Mucosa of rectum (tissue), 2 donors: ENCODE measurements at regions not wholly inside any gene's neighbourhood (a gene's known extent, or its start where the extent isn't known, plus 50 kb on each side); places are given as distances from the start of the nearest gene placed in this dataset.
"Not testable (repeated sequence)": the region's sequence is repeated elsewhere in the genome, so short reads cannot be mapped to it uniquely, and the experiment has no call there.

ENCODE experiments used
- H3K27ac ChIP-seq, 2 donors: one replicate each; pipeline ENCODE4 v1.7.0; 2013; ENCODE audit warnings: inconsistent platforms in 2 of 2, low read depth in 2 of 2, low read length in 2 of 2
- H3K27me3 ChIP-seq, 2 donors: one replicate each; pipeline ENCODE4 v1.7.0; 2013; ENCODE audit warnings: low read length in 2 of 2; ENCODE audit not compliant: control insufficient read depth in 2 of 2, insufficient read depth in 2 of 2
- H3K36me3 ChIP-seq, 2 donors: one replicate each; pipeline ENCODE4 v1.7.0; 2013; ENCODE audit warnings: low read length in 2 of 2; ENCODE audit not compliant: control insufficient read depth in 2 of 2, insufficient read depth in 2 of 2
- H3K4me1 ChIP-seq, 2 donors: one replicate each; pipeline ENCODE4 v1.7.0; 2013; ENCODE audit warnings: low read length in 2 of 2, mild to moderate bottlenecking in 1 of 2; ENCODE audit not compliant: control insufficient read depth in 2 of 2, insufficient read depth in 2 of 2
- H3K4me3 ChIP-seq, 2 donors: one replicate each; pipeline ENCODE4 v1.7.0; 2013; ENCODE audit warnings: low read length in 2 of 2
- H3K9ac ChIP-seq, 2 donors: one replicate each; pipeline ENCODE4 v1.7.0; 2013; ENCODE audit warnings: low read length in 2 of 2, low read depth in 1 of 2, mild to moderate bottlenecking in 1 of 2
- H3K9me3 ChIP-seq, 2 donors: one replicate each; pipeline ENCODE4 v1.7.0; 2013; ENCODE audit warnings: low read length in 2 of 2; ENCODE audit not compliant: control insufficient read depth in 2 of 2
- donor health status: healthy.
- donor health status: Normal muscosa, but diverticular disease.

DNA sequence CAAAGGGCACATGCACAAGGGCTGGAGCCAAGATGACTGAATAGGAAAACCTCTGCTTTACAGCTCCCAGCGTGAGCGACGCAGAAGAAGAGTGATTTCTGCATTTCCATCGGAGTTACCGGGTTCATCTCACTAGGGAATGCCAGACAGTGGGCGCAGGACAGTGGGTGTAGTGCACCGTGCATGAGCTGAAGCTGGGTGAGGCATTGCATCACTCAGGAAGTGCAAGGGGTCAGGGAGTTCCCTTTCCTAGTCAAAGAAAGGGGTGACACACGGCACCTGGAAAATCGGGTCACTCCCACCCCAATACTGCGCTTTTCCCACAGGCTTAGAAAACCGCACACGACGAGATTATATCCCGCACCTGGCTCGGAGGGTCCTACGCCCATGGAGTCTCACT is 64.5 kb upstream of the HTR1E start:
- not testable (repeated sequence) for H3K27me3 ChIP-seq, H3K9ac ChIP-seq, H3K9me3 ChIP-seq, H3K4me1 ChIP-seq, H3K27ac ChIP-seq, H3K4me3 ChIP-seq, H3K36me3 ChIP-seq

DNA sequence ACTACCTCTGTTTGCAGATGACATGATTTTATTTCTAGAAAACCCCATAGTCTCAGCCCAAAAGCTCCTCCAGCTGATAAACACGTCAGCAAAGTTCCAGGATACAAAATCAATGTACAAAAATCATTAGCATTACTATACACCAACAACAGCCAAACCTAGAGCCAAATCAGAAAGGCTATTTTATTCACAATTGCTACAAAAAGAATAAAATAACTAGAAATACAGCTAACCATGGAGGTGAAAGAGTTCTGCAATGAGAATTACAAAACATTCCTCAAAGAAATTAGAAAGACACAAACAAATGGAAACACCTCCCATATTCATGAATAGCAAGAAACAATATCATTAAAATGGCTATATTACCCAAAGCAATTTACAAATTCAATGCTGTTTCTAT is 65.6 kb upstream of the HTR1E start:
- Histone ChIP-seq H3K27me3 (no peaks in the 10 kb centered on the region), H3K9ac (no peak overlapping the region), H3K4me1 (no peaks in the 10 kb centered on the region), H3K9me3 (peaks cover 5 to 7% of the 10 kb centered on the region in 2 donors), H3K27ac (no peak overlapping the region), H3K4me3 (no peak overlapping the region), H3K36me3 (no peaks in the 10 kb centered on the region)

DNA sequence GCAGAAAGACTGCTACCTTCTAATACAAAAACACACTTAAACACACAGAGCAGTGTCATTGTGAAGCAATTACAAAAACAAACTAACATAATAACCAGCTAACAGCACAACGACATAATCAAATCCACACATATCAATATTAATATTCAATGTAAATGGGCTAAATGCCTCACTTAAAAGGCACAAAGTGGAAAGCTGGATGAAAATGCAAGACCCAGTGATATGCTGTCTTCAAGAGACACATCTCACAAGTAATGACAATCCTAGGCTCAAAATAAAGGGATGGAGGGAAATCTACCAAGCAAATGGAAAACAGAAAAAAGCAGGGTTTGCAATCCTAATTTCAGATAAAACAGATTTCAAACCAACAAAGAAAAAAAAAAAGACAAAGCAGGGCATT is 67.8 kb upstream of the HTR1E start:
- H3K9ac ChIP-seq = no peak overlapping the region
- H3K9me3 ChIP-seq = peaks cover 5 to 7% of the 10 kb centered on the region in 2 donors

DNA sequence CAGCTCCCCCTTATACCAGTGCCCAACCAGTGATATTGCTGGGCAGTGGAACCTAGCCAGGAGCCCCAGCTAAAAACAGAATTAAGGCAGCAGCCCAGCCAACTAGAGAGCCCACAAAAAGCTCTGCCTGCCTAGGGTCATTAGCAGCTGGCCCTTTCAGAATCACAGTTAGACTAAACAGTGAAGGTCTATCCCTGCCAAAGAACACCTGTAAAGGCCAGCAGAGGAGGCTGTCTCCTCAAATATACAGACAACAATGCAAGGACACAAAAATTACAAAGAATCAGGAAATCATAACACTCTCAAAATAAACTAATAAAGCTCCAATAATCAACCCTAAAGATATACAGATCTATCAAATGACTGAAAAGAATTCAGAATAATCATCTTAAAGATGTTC is 77.8 kb upstream of the HTR1E start:
- H3K27me3 ChIP-seq = no peaks in the 10 kb centered on the region
- H3K9ac ChIP-seq = no peak overlapping the region
- no peaks in the 10 kb centered on the region for H3K4me1 ChIP-seq
- H3K36me3 ChIP-seq = no peaks in the 10 kb centered on the region
- no peak overlapping the region for H3K4me3 ChIP-seq
- no peaks in the 10 kb centered on the region for H3K9me3 ChIP-seq
- no peak overlapping the region for H3K27ac ChIP-seq

More for the DNA sequence above, 67.8 kb upstream of the HTR1E start:
- Histone ChIP-seq H3K27me3 (no peaks in the 10 kb centered on the region), H3K4me3 (no peak overlapping the region), H3K36me3 (no peaks in the 10 kb centered on the region), H3K4me1 (no peaks in the 10 kb centered on the region), H3K27ac (no peak overlapping the region)

DNA sequence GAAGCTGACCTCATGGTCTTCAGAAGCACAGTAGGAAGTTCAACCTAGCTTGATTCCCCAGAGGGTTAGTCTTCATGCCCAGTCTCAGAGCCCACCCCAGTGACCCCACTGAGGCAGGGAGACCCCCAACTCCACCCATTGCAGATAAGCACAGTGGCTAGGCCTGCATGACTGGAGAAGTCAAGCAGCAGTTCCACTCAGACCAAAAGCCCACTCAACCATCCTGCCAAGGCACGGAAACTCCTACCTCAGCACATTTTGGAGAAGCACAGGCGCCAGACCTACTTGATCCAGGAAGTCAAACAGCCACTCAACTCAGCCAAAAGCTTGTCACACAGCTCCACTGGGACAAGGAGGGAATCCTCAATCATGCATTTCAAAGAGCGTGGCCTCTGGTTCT is 78.4 kb upstream of the HTR1E start:
- no peak overlapping the region for H3K27ac ChIP-seq
- H3K9me3 ChIP-seq = no peaks in the 10 kb centered on the region
- no peak overlapping the region for H3K9ac ChIP-seq
- H3K4me3 ChIP-seq = no peak overlapping the region
- no peaks in the 10 kb centered on the region for H3K4me1 ChIP-seq
- H3K36me3 ChIP-seq = no peaks in the 10 kb centered on the region
- H3K27me3 ChIP-seq = no peaks in the 10 kb centered on the region

DNA sequence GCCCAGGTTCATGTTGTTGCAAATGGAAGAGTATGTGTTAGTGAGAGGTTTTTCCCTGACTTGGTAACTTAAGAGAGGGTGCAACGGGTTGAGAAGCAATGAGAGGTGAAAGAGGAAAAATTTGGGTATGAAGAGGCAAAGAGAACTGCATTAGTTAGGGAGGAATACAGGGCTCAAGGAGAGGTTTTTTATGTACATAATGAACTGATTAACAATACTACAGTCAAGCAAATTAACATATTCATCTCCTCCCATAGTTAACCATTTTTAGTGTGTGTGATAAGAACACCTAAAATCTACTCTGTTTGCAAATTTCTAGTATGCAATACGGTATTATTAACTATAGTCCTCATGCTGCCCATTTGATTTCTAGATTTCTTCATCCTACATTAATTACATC is 79.5 kb upstream of the HTR1E start:
- H3K4me3 ChIP-seq = no peak overlapping the region
- H3K27me3 ChIP-seq = no peaks in the 10 kb centered on the region
- no peak overlapping the region for H3K27ac ChIP-seq
- H3K9ac ChIP-seq = no peak overlapping the region
- no peaks in the 10 kb centered on the region for H3K9me3 ChIP-seq
- no peaks in the 10 kb centered on the region for H3K4me1 ChIP-seq
- no peaks in the 10 kb centered on the region for H3K36me3 ChIP-seq

DNA sequence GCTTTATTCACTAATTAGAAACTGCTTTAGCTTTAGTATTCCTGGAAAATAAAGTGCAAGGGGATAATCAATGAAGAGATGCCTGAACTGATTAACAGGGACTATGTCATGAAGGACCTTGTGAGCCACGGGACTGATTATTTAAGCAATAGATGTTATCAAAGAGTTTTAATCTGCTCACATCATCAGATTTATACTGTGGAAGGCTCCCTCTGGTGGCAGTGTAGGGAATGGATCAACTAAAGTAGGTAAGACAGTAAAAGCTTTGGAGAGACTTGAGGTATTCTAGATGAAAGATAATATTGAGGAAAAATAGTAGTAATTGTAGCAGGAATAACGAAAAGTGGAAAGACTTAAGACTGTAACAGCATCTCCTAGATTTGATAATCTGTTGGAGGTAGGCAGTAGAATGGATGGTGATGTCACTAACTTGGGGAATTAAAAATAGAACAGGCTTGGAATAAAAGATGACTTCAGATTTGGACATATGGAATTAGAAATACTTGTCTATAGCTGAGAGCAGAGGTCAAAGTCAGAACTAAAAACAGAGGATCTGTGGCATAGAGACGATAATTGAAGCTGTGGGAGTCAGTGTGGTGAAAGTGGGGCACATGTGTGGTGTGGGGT is 80.3 kb upstream of the HTR1E start:
- H3K27ac ChIP-seq = no peak overlapping the region
- H3K9me3 ChIP-seq = no peaks in the 10 kb centered on the region
- H3K4me1 ChIP-seq = no peaks in the 10 kb centered on the region
- no peaks in the 10 kb centered on the region for H3K27me3 ChIP-seq
- H3K36me3 ChIP-seq = no peaks in the 10 kb centered on the region
- no peak overlapping the region for H3K4me3 ChIP-seq
- no peak overlapping the region for H3K9ac ChIP-seq

DNA sequence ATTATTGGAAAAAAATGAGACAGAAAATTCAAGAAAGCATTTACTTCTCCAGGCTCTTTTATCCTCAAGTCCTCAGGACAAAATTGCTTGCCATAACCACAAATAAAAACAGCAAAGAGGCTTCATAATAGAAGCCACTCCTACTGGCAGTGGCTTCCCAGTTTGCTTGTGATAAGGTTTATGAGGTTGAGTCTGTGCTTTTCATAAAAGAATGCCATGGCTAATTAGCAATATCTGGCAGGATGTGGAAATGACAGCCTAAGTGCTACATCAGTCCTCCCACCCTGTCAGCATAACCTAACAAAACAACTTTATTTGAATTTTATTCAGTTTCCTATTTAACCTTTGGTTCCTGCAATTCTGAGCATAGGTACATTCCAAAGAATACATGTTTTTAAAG is 80.9 kb upstream of the HTR1E start:
- Histone ChIP-seq H3K4me1 (no peaks in the 10 kb centered on the region), H3K27me3 (no peaks in the 10 kb centered on the region), H3K36me3 (no peaks in the 10 kb centered on the region), H3K27ac (no peak overlapping the region), H3K9me3 (no peaks in the 10 kb centered on the region), H3K9ac (no peak overlapping the region), H3K4me3 (no peak overlapping the region)

DNA sequence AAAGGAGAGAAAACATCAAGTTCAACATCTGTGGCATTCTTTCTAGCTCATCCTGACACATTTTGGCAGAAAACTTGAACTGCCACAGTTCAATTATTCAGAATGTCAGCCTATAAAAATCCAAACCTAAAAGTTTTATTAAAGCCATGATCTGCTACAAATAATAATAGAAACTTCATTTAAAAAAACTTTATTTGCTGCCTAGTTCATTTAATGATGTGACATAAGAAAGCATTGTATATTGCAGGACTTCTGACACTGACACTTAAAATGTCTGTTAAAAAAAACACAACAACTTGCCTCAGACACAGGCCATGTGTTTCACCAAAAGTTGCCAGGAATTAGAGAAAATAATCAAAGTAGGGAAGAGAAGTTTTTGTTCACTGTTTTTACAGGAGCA is 88.3 kb upstream of the HTR1E start:
- H3K9me3 ChIP-seq = no peaks in the 10 kb centered on the region
- H3K9ac ChIP-seq = no peak overlapping the region
- no peak overlapping the region for H3K4me3 ChIP-seq
- H3K36me3 ChIP-seq = no peaks in the 10 kb centered on the region
- no peaks in the 10 kb centered on the region for H3K4me1 ChIP-seq
- no peaks in the 10 kb centered on the region for H3K27me3 ChIP-seq
- no peak overlapping the region for H3K27ac ChIP-seq

DNA sequence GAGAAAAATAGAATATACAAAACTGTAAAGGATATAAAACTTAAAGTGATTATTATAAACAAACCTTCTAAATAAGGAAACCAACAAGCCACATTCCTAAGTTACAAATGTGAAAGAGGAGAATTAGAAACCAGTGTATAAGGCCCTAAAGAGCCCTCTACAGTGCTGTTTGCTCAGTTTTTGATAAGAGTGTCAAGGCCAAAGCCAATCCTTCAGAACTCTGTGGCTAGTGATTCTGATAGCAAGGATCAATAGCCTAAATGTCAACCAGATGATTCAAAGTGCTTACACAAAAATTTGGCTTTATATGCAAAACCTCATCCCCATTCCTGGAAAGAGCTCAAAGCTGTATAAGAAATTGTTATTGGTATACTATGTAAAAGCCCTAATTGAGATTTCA is 104.6 kb upstream of the HTR1E start:
- Histone ChIP-seq H3K4me1 (no peaks in the 10 kb centered on the region), H3K4me3 (no peak overlapping the region), H3K27me3 (no peaks in the 10 kb centered on the region), H3K9me3 (no peaks in the 10 kb centered on the region), H3K36me3 (no peaks in the 10 kb centered on the region), H3K9ac (no peak overlapping the region), H3K27ac (no peak overlapping the region)

DNA sequence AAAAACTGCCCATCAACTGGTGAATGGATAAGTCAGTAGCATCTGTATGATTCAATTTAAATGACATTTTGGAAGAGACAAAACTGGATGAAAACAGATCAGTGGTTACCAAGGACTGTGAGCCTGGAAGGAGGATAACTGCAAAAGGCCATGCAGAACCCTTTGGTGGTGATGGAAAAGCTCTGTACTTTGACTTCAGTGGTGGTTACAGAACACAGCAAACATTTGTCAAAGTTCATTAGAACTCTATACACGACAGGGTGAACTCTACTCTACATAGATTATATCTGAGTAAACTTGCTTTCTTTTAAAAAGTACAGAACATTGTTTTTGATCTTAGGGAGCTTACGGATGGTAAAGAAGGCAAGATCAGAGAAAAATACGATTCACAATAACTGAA is 111.9 kb upstream of the HTR1E start:
- Histone ChIP-seq H3K4me1 (no peaks in the 10 kb centered on the region), H3K36me3 (no peaks in the 10 kb centered on the region), H3K27ac (no peak overlapping the region), H3K9me3 (no peaks in the 10 kb centered on the region), H3K27me3 (no peaks in the 10 kb centered on the region), H3K4me3 (no peak overlapping the region), H3K9ac (no peak overlapping the region)
